K562 (cell line): ENCODE measurements at regions not wholly inside any gene's neighbourhood (a gene's known extent, or its start where the extent isn't known, plus 50 kb on each side); places are given as distances from the start of the nearest gene placed in this dataset.

Experiments
- GTF2E2 ChIP-seq: fragments of 200-800 bp; sonication (Bioruptor generic); IDR thresholded peaks from 2 replicates; pipeline ENCODE4 v1.6.1; 2016; ENCODE audit warnings: missing genetic modification characterization, missing compliant biosample characterization
- MAFG ChIP-seq: fragments of 450-650 bp; conservative IDR thresholded peaks from 2 replicates; pipeline ENCODE4 v1.6.1; 2016; ENCODE audit warnings: missing genetic modification characterization, missing compliant biosample characterization
- NELFE ChIP-seq: IDR thresholded peaks from 2 replicates; pipeline ENCODE4 v1.6.1; 2011; ENCODE audit warnings: mild to moderate bottlenecking; ENCODE audit not compliant: insufficient read depth, insufficient read length
- NFXL1 ChIP-seq: fragments of 450-650 bp; formaldehyde crosslinking; IDR thresholded peaks from 2 replicates; pipeline ENCODE4 v1.4.0; 2021; ENCODE audit warnings: mild to moderate bottlenecking
- PTBP1 ChIP-seq: fragments of 200-400 bp; formaldehyde crosslinking; IDR thresholded peaks from 2 replicates; pipeline ENCODE4 v1.6.1; 2017; ENCODE audit warnings: low read depth, low read length
- TEAD2 ChIP-seq: fragments of 450-650 bp; IDR thresholded peaks from 2 replicates; pipeline ENCODE4 v1.6.1; 2016; ENCODE audit warnings: missing genetic modification characterization, control low read depth, missing compliant biosample characterization
- ZC3H11A ChIP-seq: IDR thresholded peaks from 2 replicates; pipeline ENCODE4 v1.6.1; 2012; ENCODE audit warnings: low read depth, low read length, improper control_type of control experiment
- ZNF12 ChIP-seq: sonication (generic); formaldehyde crosslinking; IDR thresholded peaks from 2 replicates; pipeline ENCODE4 v1.4.0; 2020; ENCODE audit warnings: mild to moderate bottlenecking, missing genetic modification reagents
- TF ChIP-seq, protein P1 (sequence below), 2 experiments: fragments of 450-650 bp; IDR thresholded peaks; 2 replicates each; pipeline ENCODE4 v1.6.1; 2016; ENCODE audit warnings: mild to moderate bottlenecking in 2 of 2, borderline replicate concordance in 1 of 2, low read depth in 1 of 2, moderate library complexity in 1 of 2
- TF ChIP-seq, protein P2 (sequence below): fragments of 250-450 bp; sonication (Bioruptor Pico); IDR thresholded peaks from 2 replicates; pipeline ENCODE4 v1.8.0; 2022; ENCODE audit warnings: moderate library complexity, mild to moderate bottlenecking, inconsistent platforms

DNA sequence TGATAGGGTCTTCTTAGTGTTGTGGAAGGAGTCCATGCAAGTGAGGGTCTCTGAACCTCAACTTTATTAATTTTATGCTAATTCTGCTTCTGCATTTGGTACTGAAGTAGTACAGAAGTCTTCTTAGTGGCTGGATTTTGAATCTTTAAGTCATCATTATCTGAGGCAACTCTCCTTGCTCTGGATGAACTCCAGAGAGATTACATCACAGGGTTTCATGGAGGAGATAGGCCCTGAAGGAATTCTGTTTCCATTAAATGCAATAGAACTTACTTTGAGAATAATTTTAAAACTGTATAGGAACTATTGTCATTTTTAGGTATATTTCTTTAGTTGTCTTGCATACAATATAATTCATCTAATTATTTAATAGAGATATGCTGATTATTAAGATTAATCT, 451.2 kb downstream of the FAT4 start (continued):
- TF ChIP-seq, protein P1, sequence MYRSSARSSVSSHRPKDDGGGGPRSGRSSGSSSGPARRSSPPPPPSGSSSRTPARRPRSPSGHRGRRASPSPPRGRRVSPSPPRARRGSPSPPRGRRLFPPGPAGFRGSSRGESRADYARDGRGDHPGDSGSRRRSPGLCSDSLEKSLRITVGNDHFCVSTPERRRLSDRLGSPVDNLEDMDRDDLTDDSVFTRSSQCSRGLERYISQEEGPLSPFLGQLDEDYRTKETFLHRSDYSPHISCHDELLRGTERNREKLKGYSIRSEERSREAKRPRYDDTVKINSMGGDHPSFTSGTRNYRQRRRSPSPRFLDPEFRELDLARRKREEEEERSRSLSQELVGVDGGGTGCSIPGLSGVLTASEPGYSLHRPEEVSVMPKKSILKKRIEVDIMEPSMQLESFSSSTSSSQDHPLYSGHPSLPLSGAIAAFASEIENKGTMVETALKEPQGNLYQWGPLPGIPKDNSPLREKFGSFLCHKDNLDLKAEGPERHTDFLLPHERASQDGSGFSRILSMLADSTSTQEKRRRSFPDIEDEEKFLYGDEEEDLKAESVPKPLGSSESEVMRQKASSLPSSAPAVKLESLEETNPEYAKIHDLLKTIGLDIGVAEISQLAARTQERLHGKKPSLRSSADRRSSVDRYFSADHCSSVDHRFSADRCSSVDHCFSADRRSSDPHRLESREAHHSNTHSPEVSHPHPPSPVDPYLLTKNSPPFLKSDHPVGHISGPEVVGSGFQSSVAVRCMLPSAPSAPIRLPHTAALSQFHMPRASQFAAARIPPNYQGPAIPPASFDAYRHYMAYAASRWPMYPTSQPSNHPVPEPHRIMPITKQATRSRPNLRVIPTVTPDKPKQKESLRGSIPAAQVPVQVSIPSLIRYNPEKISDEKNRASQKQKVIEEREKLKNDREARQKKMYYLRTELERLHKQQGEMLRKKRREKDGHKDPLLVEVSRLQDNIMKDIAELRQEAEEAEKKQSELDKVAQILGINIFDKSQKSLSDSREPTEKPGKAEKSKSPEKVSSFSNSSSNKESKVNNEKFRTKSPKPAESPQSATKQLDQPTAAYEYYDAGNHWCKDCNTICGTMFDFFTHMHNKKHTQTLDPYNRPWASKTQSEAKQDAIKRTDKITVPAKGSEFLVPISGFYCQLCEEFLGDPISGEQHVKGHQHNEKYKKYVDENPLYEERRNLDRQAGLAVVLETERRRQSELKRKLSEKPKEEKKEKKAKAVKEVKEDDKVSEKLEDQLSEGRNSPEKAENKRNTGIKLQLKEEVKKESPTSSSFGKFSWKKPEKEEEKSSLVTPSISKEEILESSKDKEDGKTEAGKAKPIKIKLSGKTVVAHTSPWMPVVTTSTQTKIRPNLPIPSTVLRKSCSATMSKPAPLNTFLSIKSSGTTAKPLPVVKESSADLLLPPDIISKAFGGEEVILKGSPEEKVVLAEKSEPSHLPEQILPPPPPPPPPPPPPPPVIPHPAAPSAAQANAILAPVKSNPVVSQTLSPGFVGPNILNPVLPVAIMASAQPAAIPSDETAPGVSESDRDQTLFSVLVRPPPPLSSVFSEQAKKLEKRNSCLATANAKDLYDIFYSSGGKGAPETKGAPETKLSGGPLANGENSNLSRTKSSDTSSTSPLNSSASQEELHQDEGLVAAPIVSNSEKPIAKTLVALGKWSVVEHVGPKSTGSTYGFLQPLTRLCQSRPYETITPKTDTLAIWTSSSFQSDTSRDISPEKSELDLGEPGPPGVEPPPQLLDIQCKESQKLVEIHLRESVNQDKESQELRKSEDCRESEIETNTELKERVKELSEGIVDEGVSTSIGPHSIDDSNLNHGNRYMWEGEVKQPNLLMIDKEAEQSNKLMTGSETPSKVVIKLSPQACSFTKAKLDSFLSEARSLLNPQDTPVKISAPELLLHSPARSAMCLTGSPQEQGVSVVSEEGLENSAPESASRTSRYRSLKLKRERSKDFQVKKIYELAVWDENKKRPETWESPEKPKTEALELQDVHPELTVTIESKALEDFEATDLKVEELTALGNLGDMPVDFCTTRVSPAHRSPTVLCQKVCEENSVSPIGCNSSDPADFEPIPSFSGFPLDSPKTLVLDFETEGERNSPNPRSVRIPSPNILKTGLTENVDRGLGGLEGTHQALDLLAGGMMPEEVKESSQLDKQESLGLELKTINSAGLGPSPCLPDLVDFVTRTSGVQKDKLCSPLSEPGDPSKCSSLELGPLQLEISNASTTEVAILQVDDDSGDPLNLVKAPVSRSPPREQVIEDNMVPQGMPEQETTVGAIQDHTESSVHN (IDR thresholded peaks at IDR 0.05; ENCODE audit: borderline replicate concordance in 1 of 2, low read depth in 1 of 2): no peak
- no peak for TF ChIP-seq TEAD2 (tag)
- TF ChIP-seq, protein P2, sequence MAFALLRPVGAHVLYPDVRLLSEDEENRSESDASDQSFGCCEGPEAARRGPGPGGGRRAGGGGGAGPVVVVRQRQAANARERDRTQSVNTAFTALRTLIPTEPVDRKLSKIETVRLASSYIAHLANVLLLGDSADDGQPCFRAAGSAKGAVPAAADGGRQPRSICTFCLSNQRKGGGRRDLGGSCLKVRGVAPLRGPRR (CRISPR knock-in tag): no peak
- TF ChIP-seq ZC3H11A: no peak
- no peak for TF ChIP-seq NFXL1 (CRISPR knock-in tag)
- TF ChIP-seq MAFG (tag): no peak
- no peak for TF ChIP-seq GTF2E2
- TF ChIP-seq NELFE: no peak
- no peak for TF ChIP-seq ZNF12 (CRISPR knock-in tag)
- no peak for TF ChIP-seq PTBP1
